IPS DF 6.9 (cell line): ENCODE measurements at regions not wholly inside any gene's neighbourhood (a gene's known extent, or its start where the extent isn't known, plus 50 kb on each side); places are given as distances from the start of the nearest gene placed in this dataset.
"Not testable (repeated sequence)": the region's sequence is repeated elsewhere in the genome, so short reads cannot be mapped to it uniquely, and the experiment has no call there.

Experiments used
- DNase-seq: peaks from one replicate; pipeline ENCODE4 v3.0.0-alpha.2; 2013; ENCODE audit warnings: low read depth, low spot score
- H3K27ac ChIP-seq: one replicate; pipeline ENCODE4 v1.5.1; 2013; ENCODE audit warnings: low read length, control low read depth
- H3K27me3 ChIP-seq: 2 replicates; pipeline ENCODE4 v1.6.1; 2013; ENCODE audit warnings: mild to moderate bottlenecking, low read length; ENCODE audit not compliant: control insufficient read depth, insufficient read depth
- H3K36me3 ChIP-seq: 2 replicates; pipeline ENCODE4 v1.6.1; 2013; ENCODE audit warnings: low read length; ENCODE audit not compliant: control insufficient read depth, insufficient read depth
- H3K4me1 ChIP-seq: 2 replicates; pipeline ENCODE4 v1.6.1; 2013; ENCODE audit warnings: low read length; ENCODE audit not compliant: control insufficient read depth, insufficient read depth
- H3K4me3 ChIP-seq: 2 replicates; pipeline ENCODE4 v1.5.1; 2013; ENCODE audit warnings: mild to moderate bottlenecking, low read length
- H3K9me3 ChIP-seq: 2 replicates; pipeline ENCODE4 v1.6.1; 2013; ENCODE audit warnings: low read length, inconsistent platforms; ENCODE audit not compliant: control insufficient read depth, insufficient read depth
- WGBS: extraction: QIAGEN DNeasy Blood & Tissue Kit; methylation state at CpG from one replicate; pipeline ENCODE4 v1.1.7; 2013; ENCODE audit warnings: mixed read lengths, missing lambda C conversion rate; ENCODE audit not compliant: insufficient read length, insufficient coverage; 5-methylcytosine and 5-hydroxymethylcytosine counted together

DNA sequence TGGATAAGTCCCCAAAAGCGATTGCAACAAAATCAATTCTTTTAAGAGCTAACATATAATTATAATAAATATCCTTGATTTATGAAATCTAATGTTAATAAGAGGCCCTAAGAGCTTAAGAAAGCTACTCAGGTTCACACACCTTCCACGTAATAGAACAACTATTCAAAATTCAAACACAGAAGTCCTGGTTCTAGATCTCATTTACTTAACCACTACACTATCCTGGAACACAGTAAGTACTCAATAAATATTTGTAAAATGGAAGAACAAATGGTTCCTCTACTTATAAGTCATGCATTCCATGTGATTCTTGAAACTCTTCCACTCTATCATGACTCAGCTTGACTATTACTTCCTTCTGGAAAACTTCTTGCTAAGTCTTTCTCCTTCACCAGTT lies 268.2 kb downstream of the FAM181B start:
- no peaks in the 10 kb centered on the region for H3K36me3 ChIP-seq
- no peak overlapping the region for H3K27ac ChIP-seq
- DNase-seq, result no peak
- H3K9me3 ChIP-seq, result no peaks in the 10 kb centered on the region
- no peaks in the 10 kb centered on the region for H3K27me3 ChIP-seq
- no CpG with 5 or more reads among the region's 2 CpGs for WGBS
- no peak overlapping the region for H3K4me3 ChIP-seq
- no peaks in the 10 kb centered on the region for H3K4me1 ChIP-seq

DNA sequence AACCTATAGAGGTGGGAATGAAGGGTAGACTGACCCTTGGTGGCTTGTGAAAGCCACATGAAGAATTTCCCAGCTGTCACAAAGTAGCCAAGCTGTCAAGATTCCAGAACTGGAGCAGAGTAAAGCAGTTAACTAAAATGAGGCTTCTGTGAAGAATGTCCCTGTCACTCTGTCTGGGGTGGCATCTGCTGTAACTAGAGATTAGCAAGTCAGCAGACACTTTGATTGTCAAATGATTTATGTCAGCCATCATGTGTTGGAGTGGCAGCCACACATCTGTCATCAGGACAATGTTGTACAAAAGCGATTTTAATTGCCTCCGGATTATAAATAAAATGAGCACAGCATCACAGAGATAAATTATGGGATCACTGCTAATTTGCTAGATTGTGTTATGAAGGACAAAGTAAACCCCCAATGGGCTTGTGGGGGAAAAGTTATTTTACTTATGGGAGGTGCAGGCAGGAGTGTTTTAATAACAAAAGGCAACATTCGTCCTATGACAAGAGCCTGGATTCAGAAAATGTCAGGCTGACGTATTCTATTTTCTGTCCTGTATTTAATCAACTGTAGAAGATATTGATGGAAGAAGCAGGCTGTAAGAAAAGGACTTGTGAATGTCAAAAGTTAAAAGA lies 270.9 kb downstream of the FAM181B start:
- DNase-seq, result no peak
- no peaks in the 10 kb centered on the region for H3K4me1 ChIP-seq
- no peaks in the 10 kb centered on the region for H3K36me3 ChIP-seq
- no peak overlapping the region for H3K4me3 ChIP-seq
- no CpG with 5 or more reads among the region's 4 CpGs for WGBS
- no peaks in the 10 kb centered on the region for H3K9me3 ChIP-seq
- H3K27me3 ChIP-seq, result no peaks in the 10 kb centered on the region
- no peak overlapping the region for H3K27ac ChIP-seq

DNA sequence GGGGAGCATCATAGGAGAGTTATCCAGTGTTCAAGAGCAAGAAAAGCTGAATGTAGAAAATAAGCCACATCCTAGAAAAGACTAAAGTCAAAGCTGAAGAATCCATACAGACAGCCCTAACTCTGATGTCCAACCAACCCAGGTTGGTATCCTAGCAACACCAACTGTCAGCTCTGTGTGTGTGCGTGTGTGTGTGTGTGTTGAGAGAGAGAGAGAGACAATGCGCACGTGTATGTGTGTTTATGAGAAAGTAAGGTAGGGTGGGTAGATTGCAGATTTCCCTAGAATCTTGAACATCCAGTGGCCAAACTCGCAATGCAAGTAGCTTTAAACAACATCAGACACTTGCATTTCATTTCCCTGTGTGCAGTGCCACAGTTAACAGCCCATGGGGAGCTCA lies 274.9 kb downstream of the FAM181B start:
- Histone ChIP-seq H3K27me3 (no peaks in the 10 kb centered on the region), H3K4me1 (no peaks in the 10 kb centered on the region), H3K4me3 (no peak overlapping the region), H3K36me3 (no peaks in the 10 kb centered on the region), H3K9me3 (no peaks in the 10 kb centered on the region), H3K27ac (no peak overlapping the region)
- no CpG with 5 or more reads among the region's 4 CpGs for WGBS
- DNase-seq, result no peak

DNA sequence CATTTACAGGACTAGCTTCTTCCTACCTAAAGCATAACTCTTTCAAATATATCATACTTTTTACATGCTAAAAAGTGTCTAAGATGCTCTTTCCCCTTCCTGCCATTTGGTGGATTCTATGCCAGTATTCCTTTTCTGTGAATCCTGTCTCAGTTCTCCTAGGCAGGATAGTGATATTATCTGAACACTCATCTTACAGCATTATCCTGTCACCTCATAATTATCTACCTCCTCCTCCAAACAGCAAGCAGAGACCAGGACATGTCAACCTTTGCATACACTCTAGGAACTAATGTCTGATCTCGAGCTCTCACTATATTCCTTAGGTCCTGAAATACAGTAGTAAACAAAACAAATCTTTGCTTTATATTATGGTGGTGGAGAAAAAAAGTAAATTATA lies 275.5 kb downstream of the FAM181B start:
- Histone ChIP-seq H3K4me1 (no peaks in the 10 kb centered on the region), H3K9me3 (no peaks in the 10 kb centered on the region), H3K4me3 (no peak overlapping the region), H3K27me3 (no peaks in the 10 kb centered on the region), H3K27ac (no peak overlapping the region), H3K36me3 (no peaks in the 10 kb centered on the region)
- WGBS, result no CpG with 5 or more reads among the region's 1 CpG
- DNase-seq, result no peak

DNA sequence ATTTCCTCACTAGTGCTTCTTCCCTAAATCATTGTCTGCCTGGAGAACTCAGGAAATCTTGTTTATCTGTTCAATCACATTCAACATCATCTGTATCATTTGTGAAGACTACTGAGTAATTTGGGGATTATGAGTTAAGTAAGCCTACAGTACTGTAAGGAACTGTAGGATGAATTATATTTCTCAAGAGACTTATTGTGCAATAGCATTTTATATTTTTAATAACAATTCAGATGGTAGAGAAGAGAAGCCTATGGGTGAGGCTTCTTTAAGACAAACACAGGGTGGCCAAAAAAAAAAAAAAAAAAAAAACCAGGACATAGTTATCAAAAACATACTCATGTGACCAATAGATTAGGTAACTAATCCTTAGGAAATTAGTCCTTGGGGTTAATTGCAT lies 282.7 kb downstream of the FAM181B start:
- no peaks in the 10 kb centered on the region for H3K9me3 ChIP-seq
- no peak overlapping the region for H3K27ac ChIP-seq
- H3K27me3 ChIP-seq, result no peaks in the 10 kb centered on the region
- no peak for DNase-seq
- no peaks in the 10 kb centered on the region for H3K36me3 ChIP-seq
- H3K4me1 ChIP-seq, result no peaks in the 10 kb centered on the region
- no peak overlapping the region for H3K4me3 ChIP-seq

DNA sequence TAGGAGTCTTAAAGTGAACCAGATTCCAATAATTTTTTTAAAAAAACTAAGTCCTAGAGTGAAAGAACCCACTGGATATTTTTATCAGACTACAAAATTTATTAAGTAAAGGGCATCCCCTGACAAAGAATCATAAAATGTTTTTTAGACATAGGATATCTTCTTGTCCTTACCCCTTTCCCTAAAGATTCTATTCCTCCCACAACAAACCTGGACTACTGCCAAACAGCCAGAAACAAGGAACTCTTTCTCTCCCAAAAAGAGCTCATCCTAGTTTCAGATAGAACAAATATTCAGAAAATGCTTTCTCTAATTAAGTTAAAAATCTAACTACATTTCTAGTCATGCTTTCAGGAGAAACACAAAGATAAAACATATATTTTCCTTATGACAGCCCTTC lies 327.1 kb downstream of the FAM181B start:
- Histone ChIP-seq H3K27me3 (no peaks in the 10 kb centered on the region), H3K9me3 (no peaks in the 10 kb centered on the region), H3K4me3 (no peak overlapping the region), H3K4me1 (no peaks in the 10 kb centered on the region), H3K27ac (no peak overlapping the region), H3K36me3 (no peaks in the 10 kb centered on the region)
- DNase-seq, result no peak

DNA sequence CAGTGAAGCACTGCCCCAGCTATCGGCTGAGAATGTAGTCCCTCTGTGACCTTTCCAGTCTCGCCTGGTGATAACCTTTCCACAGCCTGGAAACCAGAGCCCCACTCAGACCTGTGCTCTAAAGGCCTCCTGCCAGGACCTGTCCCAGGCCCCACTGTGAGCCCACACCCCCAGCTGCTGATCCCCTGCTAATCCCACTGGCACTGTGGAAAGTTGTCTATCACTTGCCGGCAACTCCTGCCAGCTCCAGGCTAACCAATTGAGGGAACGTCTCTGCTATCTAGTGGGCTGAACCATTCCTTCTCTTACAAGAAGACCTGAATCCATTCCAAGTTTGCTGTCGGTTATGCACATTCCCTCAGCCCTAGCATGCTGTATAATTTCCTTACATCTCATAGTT lies 328.2 kb downstream of the FAM181B start:
- Histone ChIP-seq H3K27ac (no peak overlapping the region), H3K4me1 (no peaks in the 10 kb centered on the region)
- no CpG with 5 or more reads among the region's 5 CpGs for WGBS

DNA sequence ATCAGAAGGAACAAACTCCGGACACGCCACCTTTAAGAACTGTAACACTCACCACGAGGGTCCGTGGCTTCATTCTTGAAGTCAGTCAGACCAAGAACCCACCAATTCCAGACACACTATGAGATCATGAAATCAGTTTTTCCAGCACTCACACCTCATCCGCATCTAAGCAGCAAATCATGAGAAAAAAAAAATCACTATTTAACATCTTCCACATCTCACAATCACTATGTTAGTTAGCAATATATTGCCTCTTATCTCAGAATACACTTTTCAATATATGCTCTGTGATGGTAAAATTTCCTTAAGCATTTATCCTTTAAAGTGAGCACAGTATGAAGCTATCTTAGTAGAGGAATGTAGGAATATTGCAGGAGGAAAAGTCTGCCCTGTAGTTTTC lies 328.7 kb downstream of the FAM181B start:
- WGBS, result no CpG with 5 or more reads among the region's 5 CpGs
- Histone ChIP-seq H3K4me3 (no peak overlapping the region), H3K27ac (no peak overlapping the region), H3K4me1 (no peaks in the 10 kb centered on the region), H3K36me3 (no peaks in the 10 kb centered on the region), H3K9me3 (no peaks in the 10 kb centered on the region), H3K27me3 (no peaks in the 10 kb centered on the region)
- no peak for DNase-seq

More for the DNA sequence above, 328.2 kb downstream of the FAM181B start:
- DNase-seq, result no peak
- Histone ChIP-seq H3K27me3 (no peaks in the 10 kb centered on the region), H3K9me3 (no peaks in the 10 kb centered on the region), H3K4me3 (no peak overlapping the region), H3K36me3 (no peaks in the 10 kb centered on the region)

DNA sequence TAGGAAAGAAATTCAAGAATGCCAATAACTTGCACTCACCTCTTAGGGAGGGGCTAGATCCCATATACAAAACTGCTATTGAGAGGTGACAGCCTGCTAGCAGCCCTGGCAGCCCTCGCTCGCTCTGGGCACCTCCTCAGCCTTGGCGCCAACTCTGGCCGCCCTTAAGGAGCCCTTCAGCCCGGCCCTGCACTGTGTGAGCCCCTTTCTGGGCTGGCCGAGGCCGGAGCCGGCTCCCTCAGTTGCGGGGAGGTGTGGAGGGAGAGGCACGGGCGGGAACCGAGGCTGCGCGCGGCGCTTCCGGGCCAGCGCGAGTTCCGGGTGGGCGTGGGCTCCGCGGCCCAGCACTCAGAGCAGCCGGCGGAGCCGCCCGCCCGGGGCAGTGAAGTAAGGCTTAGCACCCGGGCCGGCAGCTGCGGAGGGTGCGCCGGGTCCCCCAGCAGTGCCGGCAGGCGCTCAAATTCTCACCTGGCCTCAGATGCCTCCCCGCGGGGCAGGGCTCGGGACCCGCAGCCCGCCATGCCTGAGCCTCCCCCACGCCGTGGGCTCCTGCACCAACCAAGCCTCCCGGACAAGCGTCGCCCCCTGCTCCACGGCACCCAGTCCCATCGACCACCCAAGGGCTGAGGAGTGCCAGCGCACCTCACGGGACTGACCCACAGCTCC lies 329.9 kb downstream of the FAM181B start:
- Histone ChIP-seq H3K9me3 (no peaks in the 10 kb centered on the region), H3K36me3 (no peaks in the 10 kb centered on the region), H3K27me3 (no peaks in the 10 kb centered on the region), H3K4me3 (no peak overlapping the region), H3K4me1 (no peaks in the 10 kb centered on the region), H3K27ac (no peak overlapping the region)
- no peak for DNase-seq
- WGBS, result no CpG with 5 or more reads among the region's 49 CpGs

DNA sequence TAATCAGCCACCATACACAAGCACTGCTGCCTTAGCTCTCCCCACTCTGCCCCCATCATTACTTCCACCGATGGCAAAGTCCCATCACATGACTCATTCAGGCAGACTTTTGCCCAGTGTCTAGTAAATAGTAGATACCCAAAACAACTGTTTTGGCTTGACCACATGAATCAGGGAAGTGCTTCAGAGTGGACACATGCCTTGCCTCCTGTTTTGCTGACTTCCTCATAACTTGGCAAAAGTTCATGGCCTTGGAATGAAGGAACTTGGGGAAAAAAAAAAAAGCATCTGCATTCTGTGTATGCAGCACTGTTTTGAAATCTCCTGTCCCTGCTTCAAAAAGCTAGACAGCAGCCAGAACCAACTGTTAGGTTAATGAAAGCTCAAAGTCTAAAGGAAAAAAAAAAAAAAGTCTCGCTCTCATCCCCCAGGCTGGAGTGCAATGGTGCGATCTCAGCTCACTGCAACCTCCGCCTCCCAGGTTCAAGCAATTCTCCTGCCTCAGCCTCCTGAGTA lies 335.3 kb downstream of the FAM181B start:
- no peak for DNase-seq
- no CpG with 5 or more reads among the region's 4 CpGs for WGBS
- H3K4me1 ChIP-seq, result no peaks in the 10 kb centered on the region

DNA sequence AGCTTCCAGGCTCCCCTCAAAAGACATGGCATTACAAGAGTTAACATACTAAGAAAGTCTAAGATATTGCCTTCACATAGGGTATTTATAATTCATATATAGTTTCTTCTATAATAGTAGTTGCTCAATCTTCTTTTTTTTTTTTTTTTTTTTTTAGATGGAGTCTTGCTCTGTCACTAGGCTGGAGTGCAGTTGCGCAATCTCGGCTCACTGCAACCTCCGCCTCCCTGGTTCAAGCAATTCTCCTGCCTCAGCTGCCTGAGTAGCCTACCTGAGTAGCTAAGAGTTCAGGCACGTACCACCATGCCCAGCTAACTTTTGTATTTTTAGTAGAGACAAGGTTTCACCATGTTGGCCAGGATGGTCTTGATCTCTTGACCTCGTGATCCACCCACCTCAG lies 337.0 kb downstream of the FAM181B start:
- not testable (repeated sequence) for H3K4me3 ChIP-seq, H3K27me3 ChIP-seq, H3K27ac ChIP-seq, H3K9me3 ChIP-seq, H3K4me1 ChIP-seq, H3K36me3 ChIP-seq, DNase-seq
- no CpG with 5 or more reads among the region's 5 CpGs for WGBS

More for the DNA sequence above, 335.3 kb downstream of the FAM181B start:
- Histone ChIP-seq H3K9me3 (no peaks in the 10 kb centered on the region), H3K4me3 (no peak overlapping the region), H3K27ac (no peak overlapping the region), H3K27me3 (no peaks in the 10 kb centered on the region), H3K36me3 (no peaks in the 10 kb centered on the region)
